ENCODE measurements at regions not wholly inside any gene's neighbourhood (a gene's known extent, or its start where the extent isn't known, plus 50 kb on each side); places are given as distances from the start of the nearest gene placed in this dataset.

DNA sequence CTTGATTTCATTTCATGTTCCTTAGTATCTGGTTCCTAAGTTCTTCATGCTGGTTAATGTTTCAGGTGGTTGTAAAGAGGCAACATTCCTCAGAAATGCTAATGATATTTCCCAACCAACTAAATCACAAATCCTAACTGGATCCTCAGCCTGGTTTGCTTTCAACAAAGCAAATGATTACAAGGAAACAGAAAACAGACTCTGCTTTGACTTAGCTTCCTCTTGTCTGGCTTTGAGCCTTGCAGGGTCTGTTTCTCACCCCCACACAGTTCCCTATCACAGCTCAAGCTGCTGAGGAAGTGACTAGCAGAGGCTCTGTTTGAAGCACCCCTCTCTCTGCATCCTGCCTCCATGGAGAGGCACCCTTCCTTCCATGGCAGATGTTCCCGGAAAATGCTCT, 130.2 kb upstream of the CTTNBP2 start:
- no peak for DNase-seq
- H3K27ac ChIP-seq = no peak overlapping the region

DNA sequence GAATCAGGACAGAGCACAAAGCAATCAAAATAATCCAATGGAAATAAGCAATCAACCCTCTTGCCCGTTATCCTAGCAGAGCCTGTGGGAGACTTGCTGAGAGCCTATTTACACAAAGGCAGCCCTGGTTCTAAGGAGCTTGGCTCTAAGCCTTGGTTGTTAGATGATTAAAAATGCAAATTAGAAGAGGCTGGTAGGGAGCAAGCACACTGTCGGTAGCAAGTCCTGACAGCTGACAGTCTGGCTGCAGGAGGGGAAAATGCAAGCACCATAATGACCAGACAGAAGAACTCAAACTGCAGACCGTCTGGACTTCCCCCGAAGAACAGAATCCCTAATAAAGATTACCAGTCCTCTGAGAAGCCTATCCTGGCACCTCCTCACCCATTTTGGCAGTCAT, 131.8 kb upstream of the CTTNBP2 start:
- H3K36me3 ChIP-seq = no peaks in the 10 kb centered on the region
- H3K27ac ChIP-seq = no peak overlapping the region
- no peaks in the 10 kb centered on the region for H3K4me1 ChIP-seq
- H3K9me3 ChIP-seq = no peaks in the 10 kb centered on the region
- intact Hi-C loops (cut with DNase I; ENCODE audit: low total_unique reads) = no loop called here
- WGBS, 2 donors (ENCODE audit: low coverage in 1 of 2) = 57 to 67% methylated on average over 1 to 4 of the region's 4 CpGs
- in situ Hi-C loops (cut with MboI; ENCODE audit: low pct_ligation_motif_present in 1 of 4, low pct_unique_long_range_greater_than_20kb in 1 of 4, low sequenced_read_pairs in 3 of 4) = no loop called here
- TF ChIP-seq POLR2AphosphoS5 (IDR thresholded peaks at IDR 0.05) (no peak), EP300 (IDR thresholded peaks at IDR 0.05; ENCODE audit: low read depth) (no peak), POLR2A (IDR thresholded peaks at IDR 0.05) (no peak)
- TF ChIP-seq, protein P1, sequence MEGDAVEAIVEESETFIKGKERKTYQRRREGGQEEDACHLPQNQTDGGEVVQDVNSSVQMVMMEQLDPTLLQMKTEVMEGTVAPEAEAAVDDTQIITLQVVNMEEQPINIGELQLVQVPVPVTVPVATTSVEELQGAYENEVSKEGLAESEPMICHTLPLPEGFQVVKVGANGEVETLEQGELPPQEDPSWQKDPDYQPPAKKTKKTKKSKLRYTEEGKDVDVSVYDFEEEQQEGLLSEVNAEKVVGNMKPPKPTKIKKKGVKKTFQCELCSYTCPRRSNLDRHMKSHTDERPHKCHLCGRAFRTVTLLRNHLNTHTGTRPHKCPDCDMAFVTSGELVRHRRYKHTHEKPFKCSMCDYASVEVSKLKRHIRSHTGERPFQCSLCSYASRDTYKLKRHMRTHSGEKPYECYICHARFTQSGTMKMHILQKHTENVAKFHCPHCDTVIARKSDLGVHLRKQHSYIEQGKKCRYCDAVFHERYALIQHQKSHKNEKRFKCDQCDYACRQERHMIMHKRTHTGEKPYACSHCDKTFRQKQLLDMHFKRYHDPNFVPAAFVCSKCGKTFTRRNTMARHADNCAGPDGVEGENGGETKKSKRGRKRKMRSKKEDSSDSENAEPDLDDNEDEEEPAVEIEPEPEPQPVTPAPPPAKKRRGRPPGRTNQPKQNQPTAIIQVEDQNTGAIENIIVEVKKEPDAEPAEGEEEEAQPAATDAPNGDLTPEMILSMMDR (IDR thresholded peaks at IDR 0.05) = no peak
- no peaks in the 10 kb centered on the region for H3K27me3 ChIP-seq
- no peak overlapping the region for H3K4me3 ChIP-seq
- DNase-seq = no peak

More for the DNA sequence above, 130.2 kb upstream of the CTTNBP2 start:
- Histone ChIP-seq H3K9me3 (no peaks in the 10 kb centered on the region), H3K36me3 (no peaks in the 10 kb centered on the region), H3K4me1 (no peaks in the 10 kb centered on the region), H3K4me3 (no peak overlapping the region), H3K27me3 (no peaks in the 10 kb centered on the region)
- intact Hi-C loops (cut with DNase I; ENCODE audit: low total_unique reads) (no loop called here), in situ Hi-C loops (cut with MboI; ENCODE audit: low pct_ligation_motif_present in 1 of 4, low pct_unique_long_range_greater_than_20kb in 1 of 4, low sequenced_read_pairs in 3 of 4) (no loop called here)
- WGBS, 2 donors (ENCODE audit: low coverage in 1 of 2) = 50 to 57% methylated on average over 1 of the region's 1 CpG
- no peak for TF ChIP-seq EP300 (IDR thresholded peaks at IDR 0.05; ENCODE audit: low read depth)
- TF ChIP-seq POLR2A (IDR thresholded peaks at IDR 0.05) = no peak
- TF ChIP-seq POLR2AphosphoS5 (IDR thresholded peaks at IDR 0.05) = no peak
- TF ChIP-seq, protein P1 (IDR thresholded peaks at IDR 0.05) = no peak

DNA sequence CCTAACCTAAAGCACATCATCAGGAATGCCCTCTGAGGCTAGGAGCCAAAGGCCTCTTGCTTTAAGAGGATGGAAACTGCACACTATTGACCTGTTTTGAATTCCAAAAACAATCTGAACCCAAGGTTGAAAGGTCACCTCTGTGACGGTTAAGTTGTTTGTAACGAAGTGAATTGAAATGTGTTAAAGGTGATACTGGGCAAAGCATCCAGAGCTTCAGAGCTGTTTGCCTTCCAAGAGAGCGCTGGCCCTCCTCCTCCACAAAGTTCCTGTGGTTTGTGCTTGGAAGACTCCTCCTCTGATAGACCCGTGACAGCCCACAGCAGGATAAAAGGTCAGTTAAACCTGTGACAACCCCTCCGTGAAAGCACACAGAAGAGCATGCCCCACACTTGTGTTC, 133.7 kb upstream of the CTTNBP2 start:
- in situ Hi-C loops (cut with MboI; ENCODE audit: low pct_ligation_motif_present in 1 of 4, low pct_unique_long_range_greater_than_20kb in 1 of 4, low sequenced_read_pairs in 3 of 4) (no loop called here), intact Hi-C loops (cut with DNase I; ENCODE audit: low total_unique reads) (no loop called here)
- no peak for DNase-seq
- no peaks in the 10 kb centered on the region for H3K9me3 ChIP-seq
- H3K4me3 ChIP-seq = no peak overlapping the region
- no peak overlapping the region for H3K27ac ChIP-seq
- no peaks in the 10 kb centered on the region for H3K27me3 ChIP-seq
- WGBS, 2 donors (ENCODE audit: low coverage in 1 of 2) = 49 to 77% methylated on average over 3 to 5 of the region's 5 CpGs
- no peaks in the 10 kb centered on the region for H3K36me3 ChIP-seq
- TF ChIP-seq, protein P1 (IDR thresholded peaks at IDR 0.05) = no peak
- TF ChIP-seq POLR2A (IDR thresholded peaks at IDR 0.05) (no peak), POLR2AphosphoS5 (IDR thresholded peaks at IDR 0.05) (no peak), EP300 (IDR thresholded peaks at IDR 0.05; ENCODE audit: low read depth) (no peak)
- H3K4me1 ChIP-seq = no peaks in the 10 kb centered on the region

DNA sequence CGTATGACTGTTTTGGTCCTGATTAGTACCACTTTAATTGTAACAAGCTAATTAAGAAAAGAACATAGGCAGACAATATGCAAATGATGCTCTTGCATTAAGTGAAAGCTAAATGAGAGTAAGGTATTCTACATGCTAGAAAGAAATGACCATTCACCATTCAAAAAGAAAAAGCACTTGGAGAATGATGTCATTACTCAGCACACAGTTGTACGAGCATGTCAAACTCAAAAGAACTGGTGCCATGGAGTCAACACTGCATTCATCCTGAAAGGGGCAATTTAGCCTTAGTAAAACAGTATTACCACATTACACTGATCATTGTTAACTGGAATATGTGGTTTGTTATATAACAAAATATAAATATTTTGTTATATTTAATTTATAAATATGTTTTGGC, 136.2 kb upstream of the CTTNBP2 start:
- DNase-seq = no peak
- Histone ChIP-seq H3K4me1 (no peaks in the 10 kb centered on the region), H3K36me3 (no peaks in the 10 kb centered on the region), H3K9me3 (no peaks in the 10 kb centered on the region), H3K27me3 (no peaks in the 10 kb centered on the region), H3K27ac (no peak overlapping the region), H3K4me3 (no peak overlapping the region)
- intact Hi-C loops (cut with DNase I; ENCODE audit: low total_unique reads) = no loop called here
- in situ Hi-C loops (cut with MboI; ENCODE audit: low pct_ligation_motif_present in 1 of 4, low pct_unique_long_range_greater_than_20kb in 1 of 4, low sequenced_read_pairs in 3 of 4) = no loop called here
- TF ChIP-seq POLR2AphosphoS5 (IDR thresholded peaks at IDR 0.05) (no peak), POLR2A (IDR thresholded peaks at IDR 0.05) (no peak), EP300 (IDR thresholded peaks at IDR 0.05; ENCODE audit: low read depth) (no peak)
- TF ChIP-seq, protein P1 (IDR thresholded peaks at IDR 0.05) = no peak
- 87 to 92% methylated on average over 2 of the region's 2 CpGs for whole genome bisulfite sequencing, 2 donors (ENCODE audit: low coverage in 1 of 2)
